ENCODE measurements at regions not wholly inside any gene's neighbourhood (a gene's known extent, or its start where the extent isn't known, plus 50 kb on each side); places are given as distances from the start of the nearest gene placed in this dataset.
"Not testable (repeated sequence)": the region's sequence is repeated elsewhere in the genome, so short reads cannot be mapped to it uniquely, and the experiment has no call there.

DNA sequence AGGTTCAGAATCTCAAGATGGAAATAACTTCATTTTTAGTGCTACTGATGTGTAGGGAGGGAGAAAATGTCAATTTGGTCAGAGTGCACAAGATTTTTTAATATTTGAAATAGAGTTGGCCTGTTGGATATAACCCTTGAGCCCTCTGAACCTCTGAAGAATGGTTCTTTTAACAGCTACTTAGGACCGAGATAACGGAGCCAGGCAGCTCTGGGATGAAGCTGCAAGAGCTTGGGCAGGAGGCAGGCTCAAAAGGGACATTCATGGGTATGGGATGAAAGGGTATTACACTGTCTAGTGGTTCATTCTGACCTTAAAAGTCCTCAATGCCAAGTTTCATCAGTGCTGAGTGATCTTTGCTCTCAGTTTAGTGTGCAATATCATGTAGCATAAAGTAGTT, 111.4 kb upstream of the CPHXL start:
- no peak overlapping the region for H3K4me3 ChIP-seq (ENCODE audit: low read length)
- peaks cover 6% of the 10 kb centered on the region for H3K9me3 ChIP-seq (ENCODE audit: control insufficient read depth, low read length)
- H3K27me3 ChIP-seq (replicated peaks; ENCODE audit: control insufficient read depth, insufficient read depth, low read length): no peaks in the 10 kb centered on the region
- no peak overlapping the region for H3K9ac ChIP-seq (ENCODE audit: low read length)
- no peak for DNase-seq (ENCODE audit: low read depth)
- H3K4me1 ChIP-seq (ENCODE audit: control insufficient read depth, insufficient read depth, low read length): peaks cover 6% of the 10 kb centered on the region
- H3K36me3 ChIP-seq (ENCODE audit: control insufficient read depth, insufficient read depth, low read length, severe bottlenecking): no peaks in the 10 kb centered on the region

DNA sequence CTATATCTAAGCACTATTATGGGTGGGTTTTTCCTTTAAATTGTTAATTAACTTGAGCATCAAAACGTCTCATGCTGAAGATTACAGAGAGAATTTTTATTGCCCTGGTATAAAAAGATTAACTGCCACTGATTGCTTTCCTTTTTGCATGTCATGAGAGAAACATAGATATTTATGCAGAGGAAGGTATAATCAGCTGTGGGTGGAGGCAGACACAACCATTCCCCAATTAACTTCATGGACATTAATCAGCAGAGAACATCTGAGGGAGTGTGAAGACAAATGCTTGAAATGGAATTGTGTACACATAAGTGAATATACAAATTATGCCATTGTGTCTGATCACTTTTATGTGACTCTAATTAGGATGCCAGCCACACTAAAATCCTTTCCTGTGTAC, 115.2 kb upstream of the CPHXL start:
- Histone ChIP-seq H3K9me3 (ENCODE audit: control insufficient read depth, low read length) (no peaks in the 10 kb centered on the region), H3K36me3 (ENCODE audit: control insufficient read depth, insufficient read depth, low read length, severe bottlenecking) (no peaks in the 10 kb centered on the region), H3K4me1 (ENCODE audit: control insufficient read depth, insufficient read depth, low read length) (peaks cover 6% of the 10 kb centered on the region), H3K27me3 (replicated peaks; ENCODE audit: control insufficient read depth, insufficient read depth, low read length) (no peaks in the 10 kb centered on the region), H3K9ac (ENCODE audit: low read length) (no peak overlapping the region), H3K4me3 (ENCODE audit: low read length) (no peak overlapping the region)
- DNase-seq (ENCODE audit: low read depth): no peak

DNA sequence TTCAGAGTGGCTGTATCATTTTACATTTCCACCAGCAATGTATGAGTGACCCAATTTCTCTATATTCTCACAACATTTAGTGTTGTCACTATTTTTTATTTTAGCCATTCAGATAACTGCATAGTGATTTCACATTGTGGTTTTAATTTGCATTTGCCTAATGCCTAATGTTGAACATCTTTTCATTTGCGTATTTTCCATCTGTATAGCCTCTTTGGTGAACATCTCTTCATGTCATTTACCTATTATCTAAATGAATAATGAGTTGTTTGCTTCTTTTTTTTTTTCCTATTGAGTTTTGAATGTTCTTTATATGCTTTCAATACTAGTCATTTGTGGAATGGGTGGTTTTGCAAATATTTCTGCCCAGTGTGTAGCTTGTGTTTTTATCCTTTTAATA, 120.9 kb upstream of the CPHXL start:
- no peak for DNase-seq (ENCODE audit: low read depth)
- Histone ChIP-seq H3K9me3 (ENCODE audit: control insufficient read depth, low read length) (no peaks in the 10 kb centered on the region), H3K9ac (ENCODE audit: low read length) (no peak overlapping the region), H3K36me3 (ENCODE audit: control insufficient read depth, insufficient read depth, low read length, severe bottlenecking) (no peaks in the 10 kb centered on the region), H3K27me3 (replicated peaks; ENCODE audit: control insufficient read depth, insufficient read depth, low read length) (no peaks in the 10 kb centered on the region), H3K4me3 (ENCODE audit: low read length) (no peak overlapping the region), H3K4me1 (ENCODE audit: control insufficient read depth, insufficient read depth, low read length) (no peaks in the 10 kb centered on the region)

DNA sequence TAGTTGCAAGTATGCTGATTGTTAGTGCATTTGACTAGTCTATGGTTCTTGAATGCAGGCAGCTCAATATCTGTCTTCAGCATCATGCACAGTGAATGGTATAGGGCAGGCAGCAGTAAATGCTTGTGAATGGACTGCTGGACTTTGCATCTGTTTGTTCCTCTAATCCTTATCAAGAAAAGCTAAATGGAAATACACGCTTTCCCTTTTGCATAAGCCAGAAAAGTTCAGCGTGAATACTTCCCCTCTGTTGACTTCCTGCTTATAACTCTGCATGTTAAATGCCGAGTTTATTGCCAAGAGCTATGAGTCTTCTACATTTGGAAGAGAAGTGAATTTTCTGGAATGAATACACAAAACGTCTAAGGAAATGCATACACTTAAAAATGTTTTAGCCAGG, 127.9 kb upstream of the CPHXL start:
- Histone ChIP-seq H3K4me1 (ENCODE audit: control insufficient read depth, insufficient read depth, low read length) (no peaks in the 10 kb centered on the region), H3K9me3 (ENCODE audit: control insufficient read depth, low read length) (no peaks in the 10 kb centered on the region), H3K27me3 (replicated peaks; ENCODE audit: control insufficient read depth, insufficient read depth, low read length) (no peaks in the 10 kb centered on the region), H3K36me3 (ENCODE audit: control insufficient read depth, insufficient read depth, low read length, severe bottlenecking) (no peaks in the 10 kb centered on the region), H3K9ac (ENCODE audit: low read length) (no peak overlapping the region), H3K4me3 (ENCODE audit: low read length) (no peak overlapping the region)
- no peak for DNase-seq (ENCODE audit: low read depth)

DNA sequence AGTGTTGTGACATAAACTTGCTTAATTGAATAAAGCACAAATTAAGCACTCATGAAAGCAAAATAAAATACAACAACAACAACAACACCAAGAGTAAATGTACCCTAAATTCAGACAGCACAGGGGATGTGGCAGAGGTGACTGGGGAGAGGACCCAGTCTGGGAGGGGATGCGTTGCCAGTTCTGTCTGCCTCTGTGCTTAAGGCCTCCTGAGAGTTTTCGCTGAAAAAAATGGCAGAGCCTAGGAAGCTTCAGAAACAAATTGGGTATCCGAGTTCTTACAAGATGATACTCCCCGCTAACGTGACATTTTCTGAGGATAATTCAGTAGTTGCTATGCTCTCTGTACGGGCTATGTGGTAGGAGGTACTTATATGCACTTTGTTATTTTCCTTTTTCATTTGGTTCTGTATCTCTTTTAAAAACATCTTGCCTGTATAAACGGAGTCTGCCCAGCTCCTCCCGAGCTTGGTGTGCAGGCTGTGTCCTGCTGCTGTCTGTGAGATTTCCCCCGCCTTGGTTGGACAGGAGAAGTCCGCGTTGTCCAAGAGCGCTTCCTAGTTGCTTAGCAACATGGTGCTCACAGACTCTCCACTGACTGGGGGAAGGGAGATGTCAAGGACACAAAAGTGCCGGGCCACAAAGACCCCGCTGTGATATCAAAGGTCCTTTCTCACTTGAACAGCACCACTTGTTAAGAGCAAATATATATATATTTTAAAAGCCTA, 134.2 kb upstream of the CPHXL start:
- H3K27me3 ChIP-seq (replicated peaks; ENCODE audit: control insufficient read depth, insufficient read depth, low read length): peaks cover 4% of the 10 kb centered on the region
- no peaks in the 10 kb centered on the region for H3K36me3 ChIP-seq (ENCODE audit: control insufficient read depth, insufficient read depth, low read length, severe bottlenecking)
- no peak for DNase-seq (ENCODE audit: low read depth)
- no peaks in the 10 kb centered on the region for H3K9me3 ChIP-seq (ENCODE audit: control insufficient read depth, low read length)
- peak overlapping the region; percentile 70 for H3K4me3 ChIP-seq (ENCODE audit: low read length)
- H3K9ac ChIP-seq (ENCODE audit: low read length): no peak overlapping the region
- H3K4me1 ChIP-seq (ENCODE audit: control insufficient read depth, insufficient read depth, low read length): no peaks in the 10 kb centered on the region

DNA sequence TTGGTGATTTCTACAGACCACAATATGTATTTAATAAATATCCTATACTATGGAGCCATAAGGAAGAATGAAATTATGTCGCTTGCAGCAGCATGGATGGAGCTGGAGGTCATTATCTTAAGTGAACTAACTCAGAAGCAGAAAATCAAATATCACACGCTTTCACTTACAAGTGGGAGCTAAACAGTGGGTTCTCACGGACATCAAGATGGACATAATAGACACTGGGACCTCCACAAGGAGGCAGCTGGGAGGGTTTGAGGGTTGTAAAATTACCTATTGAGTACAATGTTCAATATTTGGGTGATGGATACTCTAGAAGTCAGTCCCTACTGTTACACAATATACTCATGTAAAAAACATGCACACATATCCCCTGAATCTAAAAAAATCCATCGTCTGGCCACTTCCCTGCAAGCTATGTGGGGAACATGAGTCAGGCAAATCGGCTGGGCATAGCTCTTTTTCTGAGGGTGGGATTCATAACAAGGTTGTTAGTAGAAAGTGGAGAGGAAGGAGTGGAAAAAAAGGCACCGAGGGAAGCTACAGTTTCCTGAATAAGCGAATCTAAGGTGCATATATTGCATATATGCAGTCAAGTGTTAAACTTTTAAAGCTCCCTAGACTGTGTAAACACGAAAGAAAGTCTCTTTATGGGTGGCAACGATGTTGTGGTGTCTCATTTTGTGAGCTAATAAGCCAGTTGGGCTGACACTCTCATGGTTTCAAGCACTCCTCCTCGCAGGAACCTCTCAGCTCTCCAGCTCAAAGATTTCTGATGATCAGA, 135.2 kb upstream of the CPHXL start:
- Histone ChIP-seq H3K27me3 (replicated peaks; ENCODE audit: control insufficient read depth, insufficient read depth, low read length) (peaks cover 4% of the 10 kb centered on the region), H3K4me1 (ENCODE audit: control insufficient read depth, insufficient read depth, low read length) (no peaks in the 10 kb centered on the region), H3K4me3 (ENCODE audit: low read length) (no peak overlapping the region), H3K9ac (ENCODE audit: low read length) (no peak overlapping the region), H3K36me3 (ENCODE audit: control insufficient read depth, insufficient read depth, low read length, severe bottlenecking) (no peaks in the 10 kb centered on the region), H3K9me3 (ENCODE audit: control insufficient read depth, low read length) (no peaks in the 10 kb centered on the region)
- no peak for DNase-seq (ENCODE audit: low read depth)

DNA sequence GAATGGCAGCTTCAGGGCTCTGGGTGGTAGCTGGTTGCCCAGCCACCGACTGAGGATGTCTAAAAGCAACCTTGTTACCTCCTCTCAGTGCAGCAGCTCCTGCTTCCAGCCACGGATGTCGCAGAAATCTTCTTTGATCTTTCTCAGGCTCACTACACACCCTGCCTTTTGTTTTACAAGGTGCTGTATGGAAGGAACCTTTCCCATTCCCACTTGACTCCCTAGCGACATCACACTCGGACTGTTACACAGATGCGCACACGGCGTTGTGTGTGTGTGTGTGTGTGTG, 135.8 kb upstream of the CPHXL start:
- no peaks in the 10 kb centered on the region for H3K36me3 ChIP-seq (ENCODE audit: control insufficient read depth, insufficient read depth, low read length, severe bottlenecking)
- no peaks in the 10 kb centered on the region for H3K9me3 ChIP-seq (ENCODE audit: control insufficient read depth, low read length)
- peaks cover 4% of the 10 kb centered on the region for H3K27me3 ChIP-seq (replicated peaks; ENCODE audit: control insufficient read depth, insufficient read depth, low read length)
- H3K4me1 ChIP-seq (ENCODE audit: control insufficient read depth, insufficient read depth, low read length): no peaks in the 10 kb centered on the region
- no peak for DNase-seq (ENCODE audit: low read depth)
- no peak overlapping the region for H3K4me3 ChIP-seq (ENCODE audit: low read length)
- H3K9ac ChIP-seq (ENCODE audit: low read length): no peak overlapping the region

DNA sequence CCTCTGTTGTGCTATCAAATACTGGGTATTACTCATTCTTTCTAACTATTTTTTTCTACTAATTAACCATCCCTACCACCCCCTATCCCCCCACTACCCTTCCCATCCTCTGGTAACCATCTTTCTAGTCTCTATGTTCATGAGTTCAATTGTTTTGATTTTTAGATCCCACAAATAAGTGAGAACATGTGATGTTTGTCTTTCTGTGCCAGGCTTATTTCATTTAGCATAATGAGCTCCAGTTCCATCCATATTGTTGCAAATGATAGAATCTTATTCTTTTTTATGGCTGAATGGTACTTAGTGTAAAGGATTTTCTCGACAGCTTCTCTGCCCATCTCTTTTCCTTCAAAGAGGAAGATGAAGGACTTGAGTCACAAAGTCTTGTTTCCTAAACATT, 138.0 kb upstream of the CPHXL start:
- Histone ChIP-seq H3K9me3 (ENCODE audit: control insufficient read depth, low read length) (no peaks in the 10 kb centered on the region), H3K9ac (ENCODE audit: low read length) (no peak overlapping the region), H3K36me3 (ENCODE audit: control insufficient read depth, insufficient read depth, low read length, severe bottlenecking) (no peaks in the 10 kb centered on the region), H3K4me1 (ENCODE audit: control insufficient read depth, insufficient read depth, low read length) (no peaks in the 10 kb centered on the region), H3K27me3 (replicated peaks; ENCODE audit: control insufficient read depth, insufficient read depth, low read length) (peaks cover 4% of the 10 kb centered on the region), H3K4me3 (ENCODE audit: low read length) (no peak overlapping the region)
- no peak for DNase-seq (ENCODE audit: low read depth)

DNA sequence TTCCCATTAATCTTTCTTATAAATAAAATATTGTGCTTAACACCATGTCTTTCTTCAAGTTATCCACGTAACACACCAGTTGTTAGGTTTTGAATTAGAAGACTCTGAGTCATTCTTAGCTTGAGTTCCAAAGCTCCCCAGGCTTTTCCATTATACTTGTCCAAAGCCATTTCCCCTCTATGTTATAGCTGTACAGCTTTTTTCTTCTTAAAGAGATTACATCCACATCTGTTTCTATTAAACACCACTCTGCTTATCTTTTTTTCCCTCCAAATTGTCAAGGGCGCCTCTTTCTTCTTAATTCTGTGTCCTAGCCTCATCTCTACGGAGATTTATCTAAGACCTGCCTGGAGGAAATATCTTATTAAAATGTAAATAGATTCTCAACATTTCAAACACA, 139.4 kb upstream of the CPHXL start:
- DNase-seq (ENCODE audit: low read depth): no peak
- no peak overlapping the region for H3K9ac ChIP-seq (ENCODE audit: low read length)
- H3K36me3 ChIP-seq (ENCODE audit: control insufficient read depth, insufficient read depth, low read length, severe bottlenecking): no peaks in the 10 kb centered on the region
- no peak overlapping the region for H3K4me3 ChIP-seq (ENCODE audit: low read length)
- no peaks in the 10 kb centered on the region for H3K4me1 ChIP-seq (ENCODE audit: control insufficient read depth, insufficient read depth, low read length)
- peaks cover 4% of the 10 kb centered on the region for H3K27me3 ChIP-seq (replicated peaks; ENCODE audit: control insufficient read depth, insufficient read depth, low read length)
- no peaks in the 10 kb centered on the region for H3K9me3 ChIP-seq (ENCODE audit: control insufficient read depth, low read length)

DNA sequence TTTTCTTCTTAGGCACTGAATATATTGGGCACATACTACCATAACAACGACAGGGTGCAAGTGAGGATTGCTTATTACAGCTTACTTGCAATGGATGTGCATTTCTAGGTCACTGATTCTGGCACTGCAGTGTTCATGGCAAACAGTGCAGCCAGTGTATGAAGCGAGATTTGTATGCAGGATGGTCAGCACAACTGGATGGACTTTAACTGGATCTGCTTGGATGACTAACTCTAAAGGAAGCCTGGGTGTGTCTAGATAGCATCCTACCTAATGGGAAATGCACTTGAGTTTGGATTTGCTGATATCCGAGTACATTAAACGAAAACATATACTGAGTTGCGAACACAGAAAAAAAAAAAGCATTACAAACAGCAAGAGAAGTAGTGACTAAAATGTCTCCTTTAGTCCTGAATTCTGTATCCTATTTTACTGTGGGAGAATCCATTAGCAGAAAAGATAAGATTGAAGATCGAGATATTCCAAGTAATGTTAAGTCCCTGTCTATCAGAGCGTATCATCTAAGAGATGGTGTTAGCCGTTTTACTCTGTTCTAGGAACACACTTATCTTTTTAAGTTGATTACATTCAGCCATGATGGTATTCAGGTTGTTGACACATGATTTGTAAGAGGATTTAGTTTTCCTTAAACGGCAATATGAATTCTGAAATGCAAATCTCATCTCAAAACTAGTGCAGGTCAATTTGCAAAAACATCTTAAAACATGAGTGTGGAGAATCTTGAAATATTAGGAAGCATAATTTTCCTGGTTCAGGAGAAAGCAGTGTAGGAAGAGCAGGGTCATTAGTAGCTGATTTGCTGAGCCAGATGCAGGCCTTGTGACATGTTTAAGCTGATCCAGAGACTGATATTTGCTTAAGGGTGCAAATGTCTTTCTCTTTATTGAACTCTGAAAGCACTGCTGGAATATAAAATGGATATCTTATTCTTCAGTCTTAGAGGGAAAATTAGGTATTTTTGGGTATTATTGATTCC, 142.6 kb upstream of the CPHXL start:
- no peaks in the 10 kb centered on the region for H3K4me1 ChIP-seq (ENCODE audit: control insufficient read depth, insufficient read depth, low read length)
- no peak for DNase-seq (ENCODE audit: low read depth)
- no peak overlapping the region for H3K9ac ChIP-seq (ENCODE audit: low read length)
- H3K27me3 ChIP-seq (replicated peaks; ENCODE audit: control insufficient read depth, insufficient read depth, low read length): no peaks in the 10 kb centered on the region
- no peaks in the 10 kb centered on the region for H3K9me3 ChIP-seq (ENCODE audit: control insufficient read depth, low read length)
- H3K36me3 ChIP-seq (ENCODE audit: control insufficient read depth, insufficient read depth, low read length, severe bottlenecking): no peaks in the 10 kb centered on the region
- H3K4me3 ChIP-seq (ENCODE audit: low read length): no peak overlapping the region

DNA sequence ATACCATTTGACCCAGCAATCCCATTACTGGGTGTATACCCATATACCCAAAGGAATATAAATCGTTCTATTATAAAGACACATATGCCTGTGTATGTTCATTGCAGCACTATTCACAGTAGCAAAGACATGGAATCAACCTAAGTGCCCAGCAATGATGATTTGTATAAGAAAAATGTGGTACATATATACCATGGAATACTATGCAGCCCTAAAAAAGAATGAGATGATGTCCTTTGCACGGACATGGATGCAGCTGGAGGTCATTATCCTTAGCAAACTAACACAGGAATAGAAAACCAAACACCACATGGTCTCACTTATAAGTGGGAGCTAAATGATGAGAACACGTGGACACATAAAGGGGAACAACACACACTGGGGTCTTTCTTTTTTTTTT, 155.0 kb upstream of the CPHXL start:
- not testable (repeated sequence) for H3K9ac ChIP-seq (ENCODE audit: low read length); DNase-seq (ENCODE audit: low read depth); H3K4me1 ChIP-seq (ENCODE audit: control insufficient read depth, insufficient read depth, low read length); H3K4me3 ChIP-seq (ENCODE audit: low read length); H3K27me3 ChIP-seq (replicated peaks; ENCODE audit: control insufficient read depth, insufficient read depth, low read length); H3K9me3 ChIP-seq (ENCODE audit: control insufficient read depth, low read length); H3K36me3 ChIP-seq (ENCODE audit: control insufficient read depth, insufficient read depth, low read length, severe bottlenecking)
